Glomerular visceral epithelial cell (primary cell): ENCODE measurements at regions not wholly inside any gene's neighbourhood (a gene's known extent, or its start where the extent isn't known, plus 50 kb on each side); places are given as distances from the start of the nearest gene placed in this dataset.
"Not testable (repeated sequence)": the region's sequence is repeated elsewhere in the genome, so short reads cannot be mapped to it uniquely, and the experiment has no call there.

Experiments used
- DNase-seq: peaks from one replicate; pipeline ENCODE4 v3.0.0-alpha.2; 2016; ENCODE audit errors: extremely low spot score

GRCh38 chr12:89155826-89156225 is 196.5 kb downstream of the DUSP6 start:
- DNase-seq, result no peak

- no peak for DNase-seq
These were observed 197.4 kb downstream of the DUSP6 start for GRCh38 chr12:89154743-89155499.

GRCh38 chr12:89153341-89153740 is 199.0 kb downstream of the DUSP6 start:
- DNase-seq, result no peak

- no peak for DNase-seq
These were observed 200.8 kb downstream of the DUSP6 start for GRCh38 chr12:89151536-89151935.

- not testable (repeated sequence) for DNase-seq
These were observed 201.5 kb downstream of the DUSP6 start for GRCh38 chr12:89150789-89151188.

GRCh38 chr12:89140602-89141238 is 211.6 kb downstream of the DUSP6 start:
- DNase-seq, result no peak

- no peak for DNase-seq
These were observed 212.2 kb downstream of the DUSP6 start for GRCh38 chr12:89140141-89140540.

GRCh38 chr12:89139390-89139789 is 212.9 kb downstream of the DUSP6 start:
- DNase-seq, result no peak

GRCh38 chr12:89138048-89138852 is 214.1 kb downstream of the DUSP6 start:
- DNase-seq, result no peak

GRCh38 chr12:89135976-89136634 is 216.2 kb downstream of the DUSP6 start:
- DNase-seq, result peak; percentile 4

- no peak for DNase-seq
These were observed 218.0 kb downstream of the DUSP6 start for GRCh38 chr12:89134213-89134770.

- no peak for DNase-seq
These were observed 223.0 kb downstream of the DUSP6 start for GRCh38 chr12:89129167-89129870.

GRCh38 chr12:89126712-89127111 is 225.6 kb downstream of the DUSP6 start:
- no peak for DNase-seq

GRCh38 chr12:89122852-89123251 is 229.4 kb downstream of the DUSP6 start:
- no peak for DNase-seq

- DNase-seq, result peak; percentile 8
These were observed 234.8 kb downstream of the DUSP6 start for GRCh38 chr12:89117448-89118034.

- no peak for DNase-seq
These were observed 240.3 kb downstream of the DUSP6 start for GRCh38 chr12:89111964-89112363.

- DNase-seq, result no peak
These were observed 244.0 kb downstream of the DUSP6 start for GRCh38 chr12:89108265-89108664.

GRCh38 chr12:89106950-89107349 is 245.4 kb downstream of the DUSP6 start:
- no peak for DNase-seq

- no peak for DNase-seq
These were observed 247.1 kb downstream of the DUSP6 start for GRCh38 chr12:89105243-89105642.

GRCh38 chr12:89103831-89104230 is 248.5 kb downstream of the DUSP6 start:
- no peak for DNase-seq

- DNase-seq, result no peak
These were observed 250.9 kb downstream of the DUSP6 start for GRCh38 chr12:89101440-89101839.
